ENCODE measurements at regions not wholly inside any gene's neighbourhood (a gene's known extent, or its start where the extent isn't known, plus 50 kb on each side); places are given as distances from the start of the nearest gene placed in this dataset.

DNA sequence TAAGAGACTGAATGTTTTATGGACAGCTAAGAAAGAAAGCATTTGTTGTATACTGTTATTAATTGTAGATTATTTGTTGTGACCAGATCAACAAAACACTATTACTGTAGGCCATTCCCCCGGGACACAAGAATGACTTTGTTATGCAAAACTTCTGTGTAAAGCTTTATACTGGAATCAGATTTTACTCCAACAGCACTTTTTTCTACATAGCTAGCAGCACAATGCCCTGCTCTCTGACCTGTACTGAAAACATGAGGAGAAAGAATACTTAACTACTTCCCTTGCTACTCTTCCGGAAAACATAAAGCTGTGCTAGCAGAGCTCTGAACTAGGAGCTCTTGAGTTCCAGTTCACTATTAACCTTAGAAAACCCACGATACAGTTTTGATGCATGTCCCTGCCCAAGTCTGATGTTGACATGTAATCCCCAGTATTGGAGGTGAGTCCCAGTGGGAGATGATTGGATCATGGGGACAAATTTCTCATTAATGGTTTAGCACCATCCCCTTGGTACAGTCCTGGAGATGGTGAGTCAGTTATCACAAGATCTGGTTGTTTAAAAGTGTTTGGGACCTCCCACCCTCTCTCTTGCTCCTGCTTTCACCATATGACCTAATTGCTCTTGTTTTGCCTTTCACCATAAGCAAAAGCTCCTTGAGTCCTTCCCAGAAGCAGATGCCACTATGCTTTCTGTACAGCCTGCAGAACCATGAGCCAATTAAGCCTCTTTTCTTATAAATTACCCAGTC lies 601.1 kb upstream of the PIK3C3 start:
- no peak overlapping the region for H3K4me3 ChIP-seq
- H3K27me3 ChIP-seq, result no peaks in the 10 kb centered on the region
- no peak for TF ChIP-seq EP300 (IDR thresholded peaks at IDR 0.05)
- TF ChIP-seq POLR2AphosphoS5 (IDR thresholded peaks at IDR 0.05), result no peak
- TF ChIP-seq POLR2A (IDR thresholded peaks at IDR 0.05), result no peak
- TF ChIP-seq, protein P1, sequence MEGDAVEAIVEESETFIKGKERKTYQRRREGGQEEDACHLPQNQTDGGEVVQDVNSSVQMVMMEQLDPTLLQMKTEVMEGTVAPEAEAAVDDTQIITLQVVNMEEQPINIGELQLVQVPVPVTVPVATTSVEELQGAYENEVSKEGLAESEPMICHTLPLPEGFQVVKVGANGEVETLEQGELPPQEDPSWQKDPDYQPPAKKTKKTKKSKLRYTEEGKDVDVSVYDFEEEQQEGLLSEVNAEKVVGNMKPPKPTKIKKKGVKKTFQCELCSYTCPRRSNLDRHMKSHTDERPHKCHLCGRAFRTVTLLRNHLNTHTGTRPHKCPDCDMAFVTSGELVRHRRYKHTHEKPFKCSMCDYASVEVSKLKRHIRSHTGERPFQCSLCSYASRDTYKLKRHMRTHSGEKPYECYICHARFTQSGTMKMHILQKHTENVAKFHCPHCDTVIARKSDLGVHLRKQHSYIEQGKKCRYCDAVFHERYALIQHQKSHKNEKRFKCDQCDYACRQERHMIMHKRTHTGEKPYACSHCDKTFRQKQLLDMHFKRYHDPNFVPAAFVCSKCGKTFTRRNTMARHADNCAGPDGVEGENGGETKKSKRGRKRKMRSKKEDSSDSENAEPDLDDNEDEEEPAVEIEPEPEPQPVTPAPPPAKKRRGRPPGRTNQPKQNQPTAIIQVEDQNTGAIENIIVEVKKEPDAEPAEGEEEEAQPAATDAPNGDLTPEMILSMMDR (IDR thresholded peaks at IDR 0.05), result no peak
- no peak for DNase-seq
- intact Hi-C loops (cut with DNase I), result no loop called here
- no peaks in the 10 kb centered on the region for H3K4me1 ChIP-seq
- H3K9me3 ChIP-seq, result no peaks in the 10 kb centered on the region
- WGBS, 2 donors, result 78 to 81% methylated on average over 3 of the region's 3 CpGs
- H3K27ac ChIP-seq, result no peak overlapping the region
- H3K36me3 ChIP-seq, result no peaks in the 10 kb centered on the region

- Histone ChIP-seq H3K27ac (no peak overlapping the region), H3K27me3 (no peaks in the 10 kb centered on the region), H3K9me3 (no peaks in the 10 kb centered on the region), H3K36me3 (no peaks in the 10 kb centered on the region), H3K4me3 (no peak overlapping the region), H3K4me1 (no peaks in the 10 kb centered on the region)
- intact Hi-C loops (cut with DNase I), result no loop called here
- DNase-seq, result no peak
- WGBS, 2 donors, result 59 to 71% methylated on average over 3 of the region's 3 CpGs
- TF ChIP-seq POLR2AphosphoS5 (IDR thresholded peaks at IDR 0.05), result no peak
- TF ChIP-seq, protein P1 (IDR thresholded peaks at IDR 0.05), result no peak
- TF ChIP-seq POLR2A (IDR thresholded peaks at IDR 0.05), result no peak
- TF ChIP-seq EP300 (IDR thresholded peaks at IDR 0.05), result no peak
Observed at GRCh38 chr18:41351430-41351829, 603.6 kb upstream of the PIK3C3 start.

DNA sequence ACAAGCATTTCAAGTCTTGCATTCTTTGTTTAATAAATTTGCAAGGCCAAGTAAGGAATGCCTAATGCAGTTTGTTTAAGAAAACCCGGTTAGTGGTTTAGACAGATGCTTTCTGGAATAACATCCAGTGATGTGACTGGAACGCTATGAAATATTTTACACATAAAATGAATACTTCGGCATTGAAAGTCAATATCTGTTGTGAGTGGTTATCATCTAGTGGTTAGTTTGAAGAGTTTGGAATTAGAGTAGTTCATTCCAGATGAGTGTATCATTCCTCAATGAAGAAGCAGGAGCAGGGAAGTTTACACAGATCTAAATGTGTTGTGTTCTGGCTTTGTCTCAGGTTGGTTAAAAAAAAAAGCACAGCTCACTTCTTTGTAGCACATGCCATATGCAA lies 608.0 kb upstream of the PIK3C3 start:
- H3K27me3 ChIP-seq, result no peaks in the 10 kb centered on the region
- no peaks in the 10 kb centered on the region for H3K36me3 ChIP-seq
- H3K27ac ChIP-seq, result no peak overlapping the region
- DNase-seq, result no peak
- H3K4me1 ChIP-seq, result no peaks in the 10 kb centered on the region
- no peak for TF ChIP-seq EP300 (IDR thresholded peaks at IDR 0.05)
- no peak for TF ChIP-seq POLR2AphosphoS5 (IDR thresholded peaks at IDR 0.05)
- TF ChIP-seq, protein P1 (IDR thresholded peaks at IDR 0.05), result no peak
- no peak for TF ChIP-seq POLR2A (IDR thresholded peaks at IDR 0.05)
- no peak overlapping the region for H3K4me3 ChIP-seq
- no peaks in the 10 kb centered on the region for H3K9me3 ChIP-seq
- WGBS, 2 donors, result 76 to 84% methylated on average over 3 of the region's 3 CpGs
- intact Hi-C loops (cut with DNase I), result no loop called here

GRCh38 chr18:41343808-41344207 lies 611.2 kb upstream of the PIK3C3 start:
- TF ChIP-seq, protein P1 (IDR thresholded peaks at IDR 0.05), result no peak
- no peak for TF ChIP-seq POLR2A (IDR thresholded peaks at IDR 0.05)
- TF ChIP-seq EP300 (IDR thresholded peaks at IDR 0.05), result no peak
- TF ChIP-seq POLR2AphosphoS5 (IDR thresholded peaks at IDR 0.05), result no peak
- no peaks in the 10 kb centered on the region for H3K27me3 ChIP-seq
- H3K4me3 ChIP-seq, result no peak overlapping the region
- WGBS, 2 donors, result 93% methylated on average over 4 of the region's 4 CpGs
- H3K27ac ChIP-seq, result no peak overlapping the region
- H3K36me3 ChIP-seq, result no peaks in the 10 kb centered on the region
- H3K4me1 ChIP-seq, result no peaks in the 10 kb centered on the region
- no peaks in the 10 kb centered on the region for H3K9me3 ChIP-seq
- DNase-seq, result no peak
- intact Hi-C loops (cut with DNase I), result no loop called here

DNA sequence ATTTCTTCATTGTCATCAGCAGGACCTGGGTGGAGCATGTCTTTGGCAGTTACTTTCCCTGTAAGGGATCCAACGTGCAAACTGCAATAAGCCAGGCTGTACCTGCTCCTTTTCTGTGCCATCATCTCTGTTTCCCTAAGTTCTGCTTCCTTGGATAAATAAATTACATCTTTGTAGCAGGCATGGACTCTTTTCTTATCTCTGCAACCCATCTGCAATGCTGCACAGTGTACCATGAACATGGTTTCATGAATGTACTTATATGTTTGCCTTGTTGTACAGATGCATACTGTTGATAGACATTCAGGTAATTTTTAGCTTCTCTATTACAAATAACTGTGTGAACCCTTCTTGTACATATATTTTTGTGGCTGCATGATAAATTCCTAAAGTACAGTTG lies 616.7 kb upstream of the PIK3C3 start:
- no peaks in the 10 kb centered on the region for H3K27me3 ChIP-seq
- no peak overlapping the region for H3K4me3 ChIP-seq
- intact Hi-C loops (cut with DNase I), result no loop called here
- H3K9me3 ChIP-seq, result no peaks in the 10 kb centered on the region
- no peak overlapping the region for H3K27ac ChIP-seq
- TF ChIP-seq EP300 (IDR thresholded peaks at IDR 0.05) (no peak), POLR2AphosphoS5 (IDR thresholded peaks at IDR 0.05) (no peak), POLR2A (IDR thresholded peaks at IDR 0.05) (no peak)
- TF ChIP-seq, protein P1 (IDR thresholded peaks at IDR 0.05), result no peak
- no peaks in the 10 kb centered on the region for H3K4me1 ChIP-seq
- no peak for DNase-seq
- WGBS, 2 donors, result 36 to 59% methylated on average over 1 of the region's 1 CpG
- no peaks in the 10 kb centered on the region for H3K36me3 ChIP-seq

All from sigmoid colon (tissue), 6 donors.